HCT116 (cell line): ENCODE measurements at regions not wholly inside any gene's neighbourhood (a gene's known extent, or its start where the extent isn't known, plus 50 kb on each side); places are given as distances from the start of the nearest gene placed in this dataset.
A peak's percentile ranks its signal among the peaks of the same experiment; 100 is the strongest.

Experiments used
- ATAC-seq: fragments of 200-7000 bp; cut with Tn5 transposase; 2 replicates; pipeline ENCODE4 v1.9.1; 2020; ENCODE audit warnings: mild to moderate bottlenecking, moderate library complexity
- BruUV-seq: library from RNA; stranded (reverse); fragments of 400-500 nt; replicated peaks from 2 replicates; lab custom pipeline; 2021; lab: Mats Ljungman, UMichigan
- CTCF ChIA-PET: fragments of 300-600 bp; sonication (Branson Sonifier 250); formaldehyde crosslinking; loops from one replicate; lab custom pipeline; 2021; ENCODE audit warnings: antibody characterized with exemption; lab: Charles Lee
- POLR2A ChIA-PET: fragments of 300-600, 350-600 bp; sonication (Branson Sonifier 250); formaldehyde crosslinking; loops from one replicate; lab custom pipeline; 2021; ENCODE audit warnings: antibody characterized with exemption; lab: Charles Lee
- RAD21 ChIA-PET, 2 experiments: fragments of 300-600 bp; sonication (Branson Sonifier 250); formaldehyde crosslinking; loops; one replicate each; lab custom pipeline; 2023; ENCODE audit warnings: low total read pairs in 2 of 2; ENCODE audit not compliant: uncharacterized antibody in 2 of 2, unreplicated experiment in 2 of 2, low non-redundant PET in 1 of 2; lab: Charles Lee
- DNase-seq: peaks from one replicate; pipeline ENCODE4 v3.0.0-alpha.2; 2010; ENCODE audit warnings: low read depth, low spot score
- H2AFZ ChIP-seq: fragments of 200-600 bp; shearing (Covaris generic), sonication (generic); 2 replicates; pipeline ENCODE4 v1.6.1; 2017; ENCODE audit warnings: low read depth, mixed run types, mixed read lengths, antibody characterized with exemption, low read length; ENCODE audit not compliant: poor library complexity, severe bottlenecking
- H3K27ac ChIP-seq: 2 replicates; pipeline ENCODE4 v1.5.1; 2012; ENCODE audit warnings: low read depth, low read length
- H3K27me3 ChIP-seq: fragments of 200-600 bp; sonication (generic); 2 replicates; pipeline ENCODE4 v1.6.1; 2016; ENCODE audit warnings: mixed run types, low read length, mixed read lengths; ENCODE audit not compliant: insufficient read depth
- H3K36me3 ChIP-seq, 2 experiments: fragments of 200-500 bp in 1 of 2; fragments of 200-600 bp in 1 of 2; sonication (Bioruptor generic) in 1 of 2; sonication (generic) in 1 of 2; 2 replicates each; pipeline versions ENCODE4 v1.5.1 to v1.6.1; 2014 to 2016; ENCODE audit warnings: low read length in 2 of 2, inconsistent platforms in 1 of 2, mixed read lengths in 1 of 2, mixed run types in 1 of 2; ENCODE audit not compliant: insufficient read depth in 2 of 2, control insufficient read depth in 1 of 2
- H3K4me1 ChIP-seq, 2 experiments: fragments of 200-600 bp in 1 of 2; sonication (generic) in 1 of 2; 2 replicates each; pipeline versions ENCODE4 v1.5.1 to v1.6.1; 2012 to 2017; ENCODE audit warnings: low read length in 2 of 2, inconsistent platforms in 1 of 2, mild to moderate bottlenecking in 1 of 2, mixed read lengths in 1 of 2, mixed run types in 1 of 2, moderate library complexity in 1 of 2; ENCODE audit not compliant: insufficient read depth in 2 of 2, control insufficient read depth in 1 of 2
- H3K4me2 ChIP-seq: fragments of 200-600 bp; sonication (generic); 2 replicates; pipeline ENCODE4 v1.6.1; 2017; ENCODE audit warnings: mixed run types, low read length, mixed read lengths
- H3K4me3 ChIP-seq, 2 experiments: fragments of 200-600 bp in 1 of 2; sonication (generic) in 1 of 2; replicated peaks in 1 of 2; 2 replicates each; pipeline ENCODE4 v1.5.1; 2011 to 2016; ENCODE audit warnings: low read length in 2 of 2, control low read depth in 1 of 2, low read depth in 1 of 2, mild to moderate bottlenecking in 1 of 2, mixed read lengths in 1 of 2, mixed run types in 1 of 2
- H3K79me2 ChIP-seq: fragments of 200-600 bp; sonication (generic); 2 replicates; pipeline ENCODE4 v1.6.1; 2017; ENCODE audit warnings: mild to moderate bottlenecking, mixed run types, low read length, moderate library complexity, mixed read lengths; ENCODE audit not compliant: insufficient read depth
- H3K9ac ChIP-seq: fragments of 200-600 bp; sonication (generic); 2 replicates; pipeline ENCODE4 v1.6.1; 2016; ENCODE audit warnings: low read length, mixed read lengths
- H3K9me2 ChIP-seq: fragments of 200-600 bp; sonication (generic), shearing (Covaris generic); 2 replicates; pipeline ENCODE4 v1.6.1; 2017; ENCODE audit warnings: mixed run types, mild to moderate bottlenecking, moderate library complexity; ENCODE audit not compliant: insufficient read depth
- H3K9me3 ChIP-seq, 2 experiments: fragments of 200-500 bp in 1 of 2; fragments of 200-600 bp in 1 of 2; sonication (Bioruptor generic) in 1 of 2; sonication (generic) in 1 of 2; 2 replicates each; pipeline ENCODE4 v1.6.1; 2014 to 2017; ENCODE audit warnings: low read length in 2 of 2, mixed read lengths in 2 of 2, inconsistent platforms in 1 of 2, low read depth in 1 of 2, mild to moderate bottlenecking in 1 of 2, mixed run types in 1 of 2, moderate library complexity in 1 of 2; ENCODE audit not compliant: control insufficient read depth in 1 of 2, insufficient read depth in 1 of 2
- H4K20me1 ChIP-seq: fragments of 200-600 bp; sonication (generic), shearing (Covaris generic); 2 replicates; pipeline ENCODE4 v1.6.1; 2017; ENCODE audit warnings: mixed run types, mild to moderate bottlenecking, moderate library complexity; ENCODE audit not compliant: insufficient read depth
- CEBPB ChIP-seq: IDR thresholded peaks from 2 replicates; pipeline ENCODE4 v1.6.1; 2012; ENCODE audit warnings: low read depth
- EGR1 ChIP-seq: IDR thresholded peaks from 2 replicates; pipeline ENCODE4 v1.6.1; 2012; ENCODE audit warnings: low read depth
- ELF1 ChIP-seq: IDR thresholded peaks from 2 replicates; pipeline ENCODE4 v1.6.1; 2012; ENCODE audit warnings: low read depth, borderline replicate concordance
- EZH2 ChIP-seq: fragments of 200-600 bp; sonication (generic); IDR thresholded peaks from 2 replicates; pipeline ENCODE4 v1.6.1; 2017; ENCODE audit warnings: antibody characterized with exemption, mixed run types
- FOSL1 ChIP-seq: IDR thresholded peaks from 2 replicates; pipeline ENCODE4 v1.6.1; 2012; ENCODE audit warnings: low read depth
- JUND ChIP-seq: IDR thresholded peaks from 2 replicates; pipeline ENCODE4 v1.6.1; 2012
- RAD21 ChIP-seq: IDR thresholded peaks from 2 replicates; pipeline ENCODE4 v1.6.1; 2012; ENCODE audit warnings: low read depth, mild to moderate bottlenecking
- SP1 ChIP-seq: IDR thresholded peaks from 2 replicates; pipeline ENCODE4 v1.6.1; 2012; ENCODE audit warnings: low read depth
- TCF7L2 ChIP-seq: IDR thresholded peaks from 2 replicates; pipeline ENCODE4 v1.7.0; 2011; ENCODE audit warnings: borderline replicate concordance, inconsistent platforms; ENCODE audit not compliant: insufficient read depth, insufficient read length; ENCODE audit errors: extremely low read depth
- ZNF274 ChIP-seq: fragments of 200-500 bp; sonication (Bioruptor generic); IDR thresholded peaks from 2 replicates; pipeline ENCODE4 v1.6.1; 2014; ENCODE audit warnings: mild to moderate bottlenecking, low read depth, low read length, inconsistent platforms
- intact Hi-C: fragments of 100-400 bp; cut with micrococcal nuclease; formaldehyde crosslinking; loops from 2 replicates; pipeline ENCODE4 v1.10.0; 2022
- TF ChIP-seq, protein P1 (sequence below), 3 experiments: fragments of 200-600 bp in 1 of 3; sonication (generic) in 1 of 3; IDR thresholded peaks in 2 of 3; conservative IDR thresholded peaks in 1 of 3; 2 replicates each; pipeline ENCODE4 v1.5.1; 2012 to 2017; ENCODE audit warnings: low read depth in 2 of 3, low read length in 2 of 3, antibody characterized with exemption in 1 of 3, borderline replicate concordance in 1 of 3, control low read depth in 1 of 3, mild to moderate bottlenecking in 1 of 3, mixed read lengths in 1 of 3, mixed run types in 1 of 3, moderate library complexity in 1 of 3; ENCODE audit not compliant: insufficient read depth in 1 of 3
- TF ChIP-seq, protein P2 (sequence below): IDR thresholded peaks from 2 replicates; pipeline ENCODE4 v1.6.1; 2011; ENCODE audit warnings: mild to moderate bottlenecking, low read length, moderate library complexity; ENCODE audit not compliant: insufficient replicate concordance; ENCODE audit errors: extremely low read depth
- TF ChIP-seq, protein P3 (sequence below): IDR thresholded peaks from 2 replicates; pipeline ENCODE4 v1.6.1; 2012; ENCODE audit warnings: low read depth

DNA sequence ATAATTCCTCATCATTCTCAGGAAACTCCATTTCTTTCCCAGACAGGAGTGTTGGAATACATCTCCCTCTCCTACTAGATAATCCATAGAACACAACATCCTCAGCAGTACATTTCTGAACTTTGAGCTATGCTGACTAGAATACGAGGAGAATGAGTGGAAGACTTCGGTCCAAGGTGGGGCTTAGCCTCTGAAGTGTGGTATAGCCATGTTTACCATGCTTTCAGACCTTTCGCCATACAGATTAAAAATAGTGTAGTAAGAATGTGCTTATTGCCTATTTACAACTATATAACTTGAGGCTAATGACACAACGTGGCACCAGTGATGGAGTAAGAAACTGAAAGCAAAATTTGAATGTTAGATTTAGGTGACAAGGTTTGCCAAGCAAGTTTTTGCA lies 184.5 kb upstream of the KRR1 start:
- Histone ChIP-seq H3K4me1 (peaks cover 73 to 93% of the 10 kb centered on the region in 2 experiments), H3K79me2 (peaks cover 9% of the 10 kb centered on the region), H3K9me3 (no peaks in the 10 kb centered on the region), H3K9me2 (no peaks in the 10 kb centered on the region), H3K4me3 (no peak overlapping the region), H3K36me3 (peaks cover 0 to 5% of the 10 kb centered on the region in 2 experiments; a peak in 1 of 4 replicates), H3K27me3 (no peaks in the 10 kb centered on the region)
- ChIA-PET RAD21 (no interaction called here), CTCF (interaction anchor here (0.6 kb wide), 1 partner anchor 27 kb away, joined by 3 read pairs; no protein-coding TSS in a partner anchor)
- intact Hi-C loops, result no loop called here
- TF ChIP-seq RAD21, result no peak
- TF ChIP-seq, protein P1, sequence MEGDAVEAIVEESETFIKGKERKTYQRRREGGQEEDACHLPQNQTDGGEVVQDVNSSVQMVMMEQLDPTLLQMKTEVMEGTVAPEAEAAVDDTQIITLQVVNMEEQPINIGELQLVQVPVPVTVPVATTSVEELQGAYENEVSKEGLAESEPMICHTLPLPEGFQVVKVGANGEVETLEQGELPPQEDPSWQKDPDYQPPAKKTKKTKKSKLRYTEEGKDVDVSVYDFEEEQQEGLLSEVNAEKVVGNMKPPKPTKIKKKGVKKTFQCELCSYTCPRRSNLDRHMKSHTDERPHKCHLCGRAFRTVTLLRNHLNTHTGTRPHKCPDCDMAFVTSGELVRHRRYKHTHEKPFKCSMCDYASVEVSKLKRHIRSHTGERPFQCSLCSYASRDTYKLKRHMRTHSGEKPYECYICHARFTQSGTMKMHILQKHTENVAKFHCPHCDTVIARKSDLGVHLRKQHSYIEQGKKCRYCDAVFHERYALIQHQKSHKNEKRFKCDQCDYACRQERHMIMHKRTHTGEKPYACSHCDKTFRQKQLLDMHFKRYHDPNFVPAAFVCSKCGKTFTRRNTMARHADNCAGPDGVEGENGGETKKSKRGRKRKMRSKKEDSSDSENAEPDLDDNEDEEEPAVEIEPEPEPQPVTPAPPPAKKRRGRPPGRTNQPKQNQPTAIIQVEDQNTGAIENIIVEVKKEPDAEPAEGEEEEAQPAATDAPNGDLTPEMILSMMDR (IDR thresholded peaks at IDR 0.05 in 2 of 3, conservative IDR thresholded peaks at IDR 0.05 in 1 of 3; ENCODE audit: borderline replicate concordance in 1 of 3, insufficient read depth in 1 of 3, low read depth in 2 of 3, low read length in 2 of 3), result no peak
- TF ChIP-seq EZH2, result no peak
- TF ChIP-seq TCF7L2, result no peak
- TF ChIP-seq ZNF274, result no peak
- no peak for TF ChIP-seq JUND
- TF ChIP-seq EGR1, result no peak
- TF ChIP-seq, protein P2, sequence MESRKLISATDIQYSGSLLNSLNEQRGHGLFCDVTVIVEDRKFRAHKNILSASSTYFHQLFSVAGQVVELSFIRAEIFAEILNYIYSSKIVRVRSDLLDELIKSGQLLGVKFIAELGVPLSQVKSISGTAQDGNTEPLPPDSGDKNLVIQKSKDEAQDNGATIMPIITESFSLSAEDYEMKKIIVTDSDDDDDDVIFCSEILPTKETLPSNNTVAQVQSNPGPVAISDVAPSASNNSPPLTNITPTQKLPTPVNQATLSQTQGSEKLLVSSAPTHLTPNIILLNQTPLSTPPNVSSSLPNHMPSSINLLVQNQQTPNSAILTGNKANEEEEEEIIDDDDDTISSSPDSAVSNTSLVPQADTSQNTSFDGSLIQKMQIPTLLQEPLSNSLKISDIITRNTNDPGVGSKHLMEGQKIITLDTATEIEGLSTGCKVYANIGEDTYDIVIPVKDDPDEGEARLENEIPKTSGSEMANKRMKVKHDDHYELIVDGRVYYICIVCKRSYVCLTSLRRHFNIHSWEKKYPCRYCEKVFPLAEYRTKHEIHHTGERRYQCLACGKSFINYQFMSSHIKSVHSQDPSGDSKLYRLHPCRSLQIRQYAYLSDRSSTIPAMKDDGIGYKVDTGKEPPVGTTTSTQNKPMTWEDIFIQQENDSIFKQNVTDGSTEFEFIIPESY, result no peak
- no peak for TF ChIP-seq FOSL1
- TF ChIP-seq, protein P3, sequence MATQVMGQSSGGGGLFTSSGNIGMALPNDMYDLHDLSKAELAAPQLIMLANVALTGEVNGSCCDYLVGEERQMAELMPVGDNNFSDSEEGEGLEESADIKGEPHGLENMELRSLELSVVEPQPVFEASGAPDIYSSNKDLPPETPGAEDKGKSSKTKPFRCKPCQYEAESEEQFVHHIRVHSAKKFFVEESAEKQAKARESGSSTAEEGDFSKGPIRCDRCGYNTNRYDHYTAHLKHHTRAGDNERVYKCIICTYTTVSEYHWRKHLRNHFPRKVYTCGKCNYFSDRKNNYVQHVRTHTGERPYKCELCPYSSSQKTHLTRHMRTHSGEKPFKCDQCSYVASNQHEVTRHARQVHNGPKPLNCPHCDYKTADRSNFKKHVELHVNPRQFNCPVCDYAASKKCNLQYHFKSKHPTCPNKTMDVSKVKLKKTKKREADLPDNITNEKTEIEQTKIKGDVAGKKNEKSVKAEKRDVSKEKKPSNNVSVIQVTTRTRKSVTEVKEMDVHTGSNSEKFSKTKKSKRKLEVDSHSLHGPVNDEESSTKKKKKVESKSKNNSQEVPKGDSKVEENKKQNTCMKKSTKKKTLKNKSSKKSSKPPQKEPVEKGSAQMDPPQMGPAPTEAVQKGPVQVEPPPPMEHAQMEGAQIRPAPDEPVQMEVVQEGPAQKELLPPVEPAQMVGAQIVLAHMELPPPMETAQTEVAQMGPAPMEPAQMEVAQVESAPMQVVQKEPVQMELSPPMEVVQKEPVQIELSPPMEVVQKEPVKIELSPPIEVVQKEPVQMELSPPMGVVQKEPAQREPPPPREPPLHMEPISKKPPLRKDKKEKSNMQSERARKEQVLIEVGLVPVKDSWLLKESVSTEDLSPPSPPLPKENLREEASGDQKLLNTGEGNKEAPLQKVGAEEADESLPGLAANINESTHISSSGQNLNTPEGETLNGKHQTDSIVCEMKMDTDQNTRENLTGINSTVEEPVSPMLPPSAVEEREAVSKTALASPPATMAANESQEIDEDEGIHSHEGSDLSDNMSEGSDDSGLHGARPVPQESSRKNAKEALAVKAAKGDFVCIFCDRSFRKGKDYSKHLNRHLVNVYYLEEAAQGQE, result no peak
- TF ChIP-seq ELF1, result no peak
- TF ChIP-seq SP1, result no peak
- no peak for TF ChIP-seq CEBPB
- TF ChIP-seq, all 23 proteins: peak for 0
- H4K20me1 ChIP-seq, result no peaks in the 10 kb centered on the region
- no TSS peak for BruUV-seq
- DNase-seq (no peak), ATAC-seq (no peak)
- H3K9ac ChIP-seq, result no peak overlapping the region
- peak overlapping the region; percentile 100 for H3K27ac ChIP-seq
- POLR2A ChIA-PET, result interaction anchor here (0.6 to 1.1 kb wide), 2 partner anchors 37 to 60 kb away, joined by 3 read pairs; no protein-coding TSS in a partner anchor
- H2AFZ ChIP-seq, result no peak overlapping the region
- 0 out of 2 replicates have a peak overlapping the region, but pooled peaks have one; percentile 3 for H3K4me2 ChIP-seq
